ENCODE measurements at regions not wholly inside any gene's neighbourhood (a gene's known extent, or its start where the extent isn't known, plus 50 kb on each side); places are given as distances from the start of the nearest gene placed in this dataset.

DNA sequence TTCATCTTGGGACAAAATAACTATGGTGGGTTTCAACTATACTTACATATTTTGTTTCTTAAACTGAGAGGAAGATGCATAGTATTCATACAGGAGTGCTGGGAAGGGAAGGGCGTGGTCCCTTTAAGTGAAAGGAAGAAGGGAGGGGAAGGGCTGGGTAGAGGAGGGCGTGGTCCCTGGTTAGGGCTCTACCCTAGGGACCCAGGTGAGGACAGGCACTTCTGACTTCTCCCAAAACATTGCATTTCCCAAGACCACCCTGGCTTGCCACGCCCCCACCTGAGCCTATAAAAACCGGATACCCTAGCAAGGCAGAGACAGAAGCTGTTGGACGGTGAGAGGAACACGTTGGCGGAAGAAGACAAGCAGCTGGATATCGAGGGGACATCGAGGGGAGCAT lies 157.6 kb upstream of the PLXNA4 start:
- H3K27me3 Mint-ChIP-seq, result no peaks in the 10 kb centered on the region
- no peak overlapping the region for H3K4me3 Mint-ChIP-seq
- DNase-seq, result no peak
- CTCF ChIA-PET, result no interaction called here
- intact Hi-C loops (cut with micrococcal nuclease), result no loop called here
- POLR2A ChIA-PET, result no interaction called here
- H3K27ac Mint-ChIP-seq, result no peak overlapping the region
- H3K9me3 Mint-ChIP-seq, result no peaks in the 10 kb centered on the region
- no peaks in the 10 kb centered on the region for H3K4me1 Mint-ChIP-seq
- no peaks in the 10 kb centered on the region for H3K36me3 Mint-ChIP-seq (ENCODE audit: low read depth)
- ATAC-seq (ENCODE audit: low read depth), result no peak
- TF ChIP-seq, protein P1, sequence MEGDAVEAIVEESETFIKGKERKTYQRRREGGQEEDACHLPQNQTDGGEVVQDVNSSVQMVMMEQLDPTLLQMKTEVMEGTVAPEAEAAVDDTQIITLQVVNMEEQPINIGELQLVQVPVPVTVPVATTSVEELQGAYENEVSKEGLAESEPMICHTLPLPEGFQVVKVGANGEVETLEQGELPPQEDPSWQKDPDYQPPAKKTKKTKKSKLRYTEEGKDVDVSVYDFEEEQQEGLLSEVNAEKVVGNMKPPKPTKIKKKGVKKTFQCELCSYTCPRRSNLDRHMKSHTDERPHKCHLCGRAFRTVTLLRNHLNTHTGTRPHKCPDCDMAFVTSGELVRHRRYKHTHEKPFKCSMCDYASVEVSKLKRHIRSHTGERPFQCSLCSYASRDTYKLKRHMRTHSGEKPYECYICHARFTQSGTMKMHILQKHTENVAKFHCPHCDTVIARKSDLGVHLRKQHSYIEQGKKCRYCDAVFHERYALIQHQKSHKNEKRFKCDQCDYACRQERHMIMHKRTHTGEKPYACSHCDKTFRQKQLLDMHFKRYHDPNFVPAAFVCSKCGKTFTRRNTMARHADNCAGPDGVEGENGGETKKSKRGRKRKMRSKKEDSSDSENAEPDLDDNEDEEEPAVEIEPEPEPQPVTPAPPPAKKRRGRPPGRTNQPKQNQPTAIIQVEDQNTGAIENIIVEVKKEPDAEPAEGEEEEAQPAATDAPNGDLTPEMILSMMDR (IDR thresholded peaks at IDR 0.05), result no peak

GRCh38 chr7:132732321-132732865 lies 156.1 kb upstream of the PLXNA4 start:
- Mint-ChIP-seq H3K27me3 (no peaks in the 10 kb centered on the region), H3K36me3 (ENCODE audit: low read depth) (no peaks in the 10 kb centered on the region), H3K4me1 (no peaks in the 10 kb centered on the region), H3K4me3 (no peak overlapping the region), H3K9me3 (no peaks in the 10 kb centered on the region), H3K27ac (no peak overlapping the region)
- ATAC-seq (ENCODE audit: low read depth) (no peak), DNase-seq (no peak)
- ChIA-PET CTCF (no interaction called here), POLR2A (no interaction called here)
- intact Hi-C loops (cut with micrococcal nuclease), result no loop called here
- TF ChIP-seq, protein P1 (IDR thresholded peaks at IDR 0.05), result no peak

DNA sequence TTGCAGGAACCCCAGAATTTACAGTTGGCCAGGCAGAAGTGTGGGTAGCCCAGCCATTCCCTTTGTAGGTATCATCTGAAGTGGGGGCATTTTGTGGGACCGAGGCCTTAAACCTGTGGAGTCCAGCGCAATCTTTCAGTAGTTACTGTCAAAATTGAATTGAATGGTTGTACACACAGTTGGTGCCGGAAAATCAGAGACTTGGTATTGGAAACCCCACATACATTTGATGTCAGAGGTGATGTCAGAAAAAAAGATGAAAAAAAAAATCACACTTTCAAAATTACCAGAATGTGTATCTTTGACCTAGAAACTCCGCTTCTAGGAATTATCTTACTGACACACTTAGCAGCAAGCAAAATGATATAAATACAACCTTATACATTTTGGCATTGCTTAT lies 153.8 kb upstream of the PLXNA4 start:
- no peak overlapping the region for H3K27ac Mint-ChIP-seq
- intact Hi-C loops (cut with micrococcal nuclease), result no loop called here

DNA sequence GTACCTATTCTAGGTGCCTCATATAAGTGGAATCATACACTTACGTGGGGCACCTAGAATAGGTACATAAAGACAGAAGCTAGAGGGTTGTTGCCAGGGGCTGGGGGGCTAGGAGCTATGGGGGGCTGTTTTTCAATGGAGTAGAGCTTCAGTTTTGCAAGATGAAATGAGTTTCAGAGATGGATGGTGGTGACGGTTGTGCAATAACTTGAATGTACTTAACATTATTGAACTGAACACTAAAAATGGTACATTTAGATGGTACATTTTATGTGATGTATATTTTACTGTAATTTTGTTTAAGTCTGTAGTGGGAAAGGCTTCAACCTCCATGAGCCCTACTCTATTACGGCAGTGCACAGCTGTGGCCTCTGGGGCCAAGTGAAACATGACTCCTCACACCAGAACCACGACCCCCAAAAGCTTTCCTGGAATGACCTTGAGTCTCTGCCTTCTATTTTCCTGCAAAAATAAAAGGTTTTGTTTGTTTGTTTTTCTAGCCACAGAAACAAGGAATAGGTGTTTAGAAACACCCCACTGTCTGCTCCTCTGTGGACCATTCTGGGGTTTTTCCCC lies 147.3 kb upstream of the PLXNA4 start:
- Mint-ChIP-seq H3K27ac (no peak overlapping the region), H3K27me3 (peaks cover 8% of the 10 kb centered on the region), H3K4me3 (no peak overlapping the region), H3K9me3 (no peaks in the 10 kb centered on the region), H3K36me3 (ENCODE audit: low read depth) (no peaks in the 10 kb centered on the region), H3K4me1 (no peaks in the 10 kb centered on the region)
- CTCF ChIA-PET, result no interaction called here
- POLR2A ChIA-PET, result interaction anchor here (0.7 kb wide), 1 partner anchor 509 kb away, joined by 4 read pairs; no protein-coding TSS in a partner anchor
- DNase-seq, result no peak
- TF ChIP-seq, protein P1 (IDR thresholded peaks at IDR 0.05), result no peak
- no peak for ATAC-seq (ENCODE audit: low read depth)
- intact Hi-C loops (cut with micrococcal nuclease), result no loop called here

More for the DNA sequence above, 153.8 kb upstream of the PLXNA4 start:
- no peak for DNase-seq
- POLR2A ChIA-PET, result no interaction called here
- no peak for ATAC-seq (ENCODE audit: low read depth)
- H3K4me3 Mint-ChIP-seq, result no peak overlapping the region
- H3K4me1 Mint-ChIP-seq, result no peaks in the 10 kb centered on the region
- peaks cover under 1% of the 10 kb centered on the region for H3K27me3 Mint-ChIP-seq
- TF ChIP-seq, protein P1 (IDR thresholded peaks at IDR 0.05), result no peak
- H3K9me3 Mint-ChIP-seq, result no peaks in the 10 kb centered on the region
- no peaks in the 10 kb centered on the region for H3K36me3 Mint-ChIP-seq (ENCODE audit: low read depth)
- CTCF ChIA-PET, result no interaction called here

- Mint-ChIP-seq H3K4me3 (no peak overlapping the region), H3K9me3 (no peaks in the 10 kb centered on the region), H3K36me3 (ENCODE audit: low read depth) (no peaks in the 10 kb centered on the region), H3K27ac (no peak overlapping the region), H3K27me3 (peaks cover 8% of the 10 kb centered on the region), H3K4me1 (no peaks in the 10 kb centered on the region)
- ATAC-seq (ENCODE audit: low read depth) (no peak), DNase-seq (no peak)
- TF ChIP-seq, protein P1 (IDR thresholded peaks at IDR 0.05), result no peak
- ChIA-PET CTCF (no interaction called here), POLR2A (no interaction called here)
- intact Hi-C loops (cut with micrococcal nuclease), result no loop called here
These were observed 144.6 kb upstream of the PLXNA4 start for GRCh38 chr7:132720835-132721234.
